Pancreas (tissue), 10 donors: ENCODE measurements at regions not wholly inside any gene's neighbourhood (a gene's known extent, or its start where the extent isn't known, plus 50 kb on each side); places are given as distances from the start of the nearest gene placed in this dataset.

Experiments used
- ATAC-seq, 4 donors: fragments of 200-7000 bp; cut with Tn5 transposase; one replicate each; pipeline versions ENCODE4 v1.8.0 to v1.9.1; 2020; ENCODE audit warnings: mild to moderate bottlenecking in 4 of 4, moderate library complexity in 4 of 4
- DNase-seq, 6 donors: peaks; one replicate each; pipeline ENCODE4 v3.0.0-alpha.2; 2020
- FAIRE-seq: peaks from 2 replicates; lab custom pipeline; 2012; peaks lifted over from hg19 to GRCh38; lab: Jason Lieb, UNC
- H3K27ac ChIP-seq, 4 donors: fragments of 200-600 bp; sonication (generic); 1 replicate in 3 of 4; 2 replicates in 1 of 4; pipeline versions ENCODE4 v1.5.0 to v1.8.0; 2020
- H3K27me3 ChIP-seq, 4 donors: fragments of 200-600 bp; one replicate each; pipeline ENCODE4 v1.8.0; 2021
- H3K36me3 ChIP-seq, 3 donors: fragments of 200-600 bp; sonication (generic) in 1 of 3; one replicate each; pipeline versions ENCODE4 v1.5.0 to v1.8.0; 2020 to 2021
- H3K4me1 ChIP-seq, 3 donors: fragments of 200-600 bp; one replicate each; pipeline ENCODE4 v1.8.0; 2021
- H3K4me3 ChIP-seq, 4 donors: fragments of 200-600 bp; sonication (generic) in 2 of 4; one replicate each; pipeline versions ENCODE4 v1.5.0 to v1.8.0; 2020 to 2021
- H3K9me3 ChIP-seq, 4 donors: fragments of 200-600 bp; one replicate each; pipeline ENCODE4 v1.8.0; 2021
- WGBS, 2 donors: extraction: QIAGEN DNeasy Blood & Tissue Kit; methylation state at CpG; one replicate each; pipeline ENCODE4 v1.1.7; 2013; 5-methylcytosine and 5-hydroxymethylcytosine counted together
- intact Hi-C, 3 donors: fragments of 100-400 bp; cut with DNase I; formaldehyde crosslinking; loops; one replicate each; pipeline versions ENCODE4 v1.11.1 to v1.14.2; 2022
- TF ChIP-seq, protein P1 (sequence below), 4 donors: fragments of 200-600 bp; sonication (generic) in 3 of 4; IDR thresholded peaks; one replicate each; pipeline versions ENCODE4 v1.5.0 to v1.8.0; 2021; ENCODE audit warnings: antibody characterized with exemption in 4 of 4
- donor health status: healthy with polysubstance abuse.
- donor health status: DM: no; HTN: no; CAD: no; lungs with moderate emphysema.
- donor health status: DM: no; HTN: no; CAD: no.
- donor health status: control.
- donor health status: control.
- donor health status: Bipolar disorder and iron deficiency.
- donor health status: DM: yes; HTN: yes; CAD: no.
- donor health status: DM: no; HTN: no; CAD: no.
- donor health status: DM: no; HTN: no; CAD: no.
- donor health status: DM: yes; HTN: yes; CAD: no.

DNA sequence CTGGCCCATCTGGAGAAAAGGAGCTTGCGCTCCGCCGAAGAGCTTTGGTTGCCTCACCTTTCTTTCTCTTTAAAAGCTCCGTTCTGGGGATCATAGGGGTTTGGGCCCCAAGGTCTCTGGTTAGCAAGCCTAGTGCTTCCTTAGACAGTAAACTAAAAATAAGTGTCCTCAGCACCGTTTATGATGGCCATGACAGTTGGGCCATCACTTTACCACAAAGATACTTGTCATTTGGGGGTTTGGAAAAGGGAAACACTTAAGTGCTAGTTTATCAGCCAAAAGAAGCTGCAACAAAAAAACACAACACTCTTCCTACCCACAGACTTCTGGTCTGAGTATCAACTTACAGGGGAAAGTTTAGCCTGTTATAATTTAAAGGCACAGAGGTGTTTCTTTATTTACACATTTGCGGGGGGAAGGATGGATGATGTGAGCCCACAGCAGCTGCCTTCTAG lies 88.4 kb upstream of the CD44 start:
- Histone ChIP-seq H3K9me3 (no peaks in the 10 kb centered on the region), H3K27ac (no peak overlapping the region), H3K27me3 (no peaks in the 10 kb centered on the region), H3K36me3 (no peaks in the 10 kb centered on the region), H3K4me3 (no peak overlapping the region), H3K4me1 (peaks cover 0 to 5% (median 3%) of the 10 kb centered on the region in 3 donors)
- TF ChIP-seq, protein P1, sequence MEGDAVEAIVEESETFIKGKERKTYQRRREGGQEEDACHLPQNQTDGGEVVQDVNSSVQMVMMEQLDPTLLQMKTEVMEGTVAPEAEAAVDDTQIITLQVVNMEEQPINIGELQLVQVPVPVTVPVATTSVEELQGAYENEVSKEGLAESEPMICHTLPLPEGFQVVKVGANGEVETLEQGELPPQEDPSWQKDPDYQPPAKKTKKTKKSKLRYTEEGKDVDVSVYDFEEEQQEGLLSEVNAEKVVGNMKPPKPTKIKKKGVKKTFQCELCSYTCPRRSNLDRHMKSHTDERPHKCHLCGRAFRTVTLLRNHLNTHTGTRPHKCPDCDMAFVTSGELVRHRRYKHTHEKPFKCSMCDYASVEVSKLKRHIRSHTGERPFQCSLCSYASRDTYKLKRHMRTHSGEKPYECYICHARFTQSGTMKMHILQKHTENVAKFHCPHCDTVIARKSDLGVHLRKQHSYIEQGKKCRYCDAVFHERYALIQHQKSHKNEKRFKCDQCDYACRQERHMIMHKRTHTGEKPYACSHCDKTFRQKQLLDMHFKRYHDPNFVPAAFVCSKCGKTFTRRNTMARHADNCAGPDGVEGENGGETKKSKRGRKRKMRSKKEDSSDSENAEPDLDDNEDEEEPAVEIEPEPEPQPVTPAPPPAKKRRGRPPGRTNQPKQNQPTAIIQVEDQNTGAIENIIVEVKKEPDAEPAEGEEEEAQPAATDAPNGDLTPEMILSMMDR (IDR thresholded peaks at IDR 0.05), result no peak
- FAIRE-seq (no peak), ATAC-seq (no peak), DNase-seq (no peak)
- 77 to 81% methylated on average over 6 of the region's 6 CpGs for whole genome bisulfite sequencing, 2 donors
- intact Hi-C loops, result no loop called here

DNA sequence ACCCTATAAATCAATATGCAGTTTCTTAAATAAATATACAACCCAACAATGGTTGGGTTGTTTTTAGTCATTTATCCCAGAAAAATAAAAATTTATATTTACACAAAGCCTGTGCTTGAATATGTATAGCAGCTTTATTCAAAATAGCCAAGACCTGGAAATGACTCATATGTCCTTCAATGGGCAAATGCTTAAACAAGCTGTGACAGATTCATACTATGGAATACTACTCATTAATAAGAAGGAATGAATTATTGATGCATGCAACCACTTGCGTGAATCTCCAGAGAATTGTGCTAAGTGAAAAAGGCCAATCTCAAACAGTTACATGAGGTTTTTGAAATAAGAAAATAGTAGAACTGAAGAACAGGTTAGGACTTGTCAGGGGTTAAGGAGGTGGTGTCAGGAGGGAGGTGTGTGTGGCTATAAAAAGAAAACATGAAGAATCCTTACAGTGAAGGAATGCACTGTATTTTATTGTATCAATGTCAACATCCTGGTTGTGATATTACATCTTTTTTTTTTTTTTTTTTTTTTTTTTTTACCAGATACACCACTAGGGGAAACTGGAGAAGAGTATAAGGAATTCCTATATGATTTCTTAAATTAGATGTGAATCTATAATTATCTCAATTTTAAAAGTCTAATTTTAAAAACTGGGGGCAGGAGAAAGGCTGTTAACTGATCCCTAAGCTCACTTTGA lies 82.4 kb upstream of the CD44 start:
- Histone ChIP-seq H3K27me3 (no peaks in the 10 kb centered on the region), H3K4me1 (no peaks in the 10 kb centered on the region), H3K4me3 (no peak overlapping the region), H3K27ac (no peak overlapping the region), H3K9me3 (no peaks in the 10 kb centered on the region), H3K36me3 (no peaks in the 10 kb centered on the region)
- intact Hi-C loops, result no loop called here
- FAIRE-seq, result peak; percentile 23
- DNase-seq, result no peak
- 94 to 98% methylated on average over 1 of the region's 1 CpG for WGBS, 2 donors
- no peak for ATAC-seq
- TF ChIP-seq, protein P1 (IDR thresholded peaks at IDR 0.05), result no peak

DNA sequence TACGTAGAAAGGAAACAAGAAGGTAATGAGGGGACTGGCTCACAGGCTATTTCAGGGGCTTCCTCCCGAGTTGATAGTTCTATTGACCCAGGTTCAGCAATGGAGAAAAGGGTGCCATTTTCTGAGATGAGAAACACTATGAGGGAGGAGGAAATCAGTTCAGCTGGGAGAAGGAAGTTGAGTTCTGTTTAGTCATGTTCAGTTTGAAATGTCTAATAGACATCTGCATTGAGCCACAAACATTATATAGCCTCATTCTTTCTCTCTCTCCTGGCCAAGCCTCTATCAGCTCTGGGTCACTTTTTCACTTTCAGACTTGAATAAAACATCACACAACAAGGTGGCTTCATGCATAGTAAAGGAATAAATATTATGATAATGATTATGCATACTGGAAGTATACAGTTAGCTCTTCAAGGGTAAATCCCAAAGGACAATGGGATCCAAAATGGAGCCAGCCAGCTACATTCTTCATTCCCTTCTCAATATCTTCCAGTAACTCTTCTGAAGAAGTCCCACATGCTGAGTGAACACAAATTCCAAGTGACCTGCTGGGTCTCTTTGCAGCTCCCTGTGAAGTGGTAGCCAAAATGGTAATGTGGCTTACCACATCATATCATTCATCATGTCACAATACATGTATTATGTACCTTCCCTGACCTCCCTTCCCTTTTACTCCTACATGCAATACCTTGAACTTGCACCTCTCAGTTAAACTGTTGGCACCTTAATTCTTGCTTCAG lies 80.9 kb upstream of the CD44 start:
- Histone ChIP-seq H3K27ac (no peak overlapping the region), H3K4me1 (no peaks in the 10 kb centered on the region), H3K4me3 (no peak overlapping the region), H3K9me3 (no peaks in the 10 kb centered on the region), H3K27me3 (no peaks in the 10 kb centered on the region), H3K36me3 (no peaks in the 10 kb centered on the region)
- DNase-seq (no peak), FAIRE-seq (no peak), ATAC-seq (peak in 1 of 4 donors; percentile 20)
- TF ChIP-seq, protein P1 (IDR thresholded peaks at IDR 0.05), result no peak
- 93% methylated on average over 2 of the region's 2 CpGs for WGBS, 2 donors
- intact Hi-C loops, result no loop called here

DNA sequence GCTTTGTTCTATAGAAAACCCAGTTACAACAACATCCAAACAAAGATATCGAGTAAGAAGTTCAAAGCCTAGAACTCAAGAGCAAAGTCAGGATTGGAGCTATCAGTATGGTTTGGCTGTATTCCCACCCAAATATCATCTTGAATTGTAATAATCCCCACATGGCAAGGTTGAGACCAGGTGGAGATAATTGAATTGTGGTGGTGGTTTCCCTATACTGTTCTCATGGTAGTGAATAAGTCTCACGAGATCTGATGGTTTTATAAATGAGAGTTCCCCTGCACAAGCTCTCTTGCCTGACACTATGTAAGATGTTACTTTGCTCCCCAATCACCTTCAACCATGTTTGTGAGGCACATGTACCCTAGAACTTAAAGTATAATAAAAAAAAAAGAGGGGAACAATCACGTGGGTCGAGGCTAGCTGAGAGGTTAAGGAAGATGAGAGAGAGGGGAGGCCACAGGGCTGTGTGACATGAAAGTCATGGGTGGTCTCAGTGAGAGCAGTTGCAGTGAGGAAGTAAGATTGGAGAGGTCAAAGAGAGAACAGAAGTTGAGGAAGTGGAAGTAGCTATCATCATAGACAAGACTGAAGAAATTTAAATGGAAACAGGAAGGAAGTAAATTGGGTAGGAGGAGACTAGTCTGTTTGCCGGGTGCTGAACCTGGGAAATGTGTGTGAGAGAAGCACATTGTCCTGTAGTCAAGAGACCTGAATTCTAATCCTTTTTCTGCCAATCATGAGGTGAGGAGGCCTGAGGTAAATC lies 80.1 kb upstream of the CD44 start:
- FAIRE-seq (no peak), DNase-seq (no peak), ATAC-seq (peak in 1 of 4 donors; percentile 42)
- Histone ChIP-seq H3K4me3 (no peak overlapping the region), H3K36me3 (no peaks in the 10 kb centered on the region), H3K4me1 (no peaks in the 10 kb centered on the region), H3K27ac (no peak overlapping the region), H3K27me3 (no peaks in the 10 kb centered on the region), H3K9me3 (no peaks in the 10 kb centered on the region)
- TF ChIP-seq, protein P1 (IDR thresholded peaks at IDR 0.05), result no peak
- intact Hi-C loops, result no loop called here
- WGBS, 2 donors, result 87 to 95% methylated on average over 5 of the region's 5 CpGs
